Activated CD4-positive, alpha-beta T cell treated with anti-CD3 and anti-CD28 coated beads, Interleukin-2, amount 50 U/mL, for 16 hours (primary cell): ENCODE measurements at regions not wholly inside any gene's neighbourhood (a gene's known extent, or its start where the extent isn't known, plus 50 kb on each side); places are given as distances from the start of the nearest gene placed in this dataset.

Source experiments
- DNase-seq: peaks from one replicate; pipeline ENCODE4 v3.0.0-alpha.2; 2020

GRCh38 chr6:22821664-22822320 lies 252.4 kb downstream of the HDGFL1 start:
- no peak for DNase-seq

GRCh38 chr6:22825210-22825609 lies 255.8 kb downstream of the HDGFL1 start:
- DNase-seq = no peak

GRCh38 chr6:22826961-22827360 lies 257.6 kb downstream of the HDGFL1 start:
- DNase-seq = no peak

- no peak for DNase-seq
These were observed 258.4 kb downstream of the HDGFL1 start for GRCh38 chr6:22827760-22828159.

DNA sequence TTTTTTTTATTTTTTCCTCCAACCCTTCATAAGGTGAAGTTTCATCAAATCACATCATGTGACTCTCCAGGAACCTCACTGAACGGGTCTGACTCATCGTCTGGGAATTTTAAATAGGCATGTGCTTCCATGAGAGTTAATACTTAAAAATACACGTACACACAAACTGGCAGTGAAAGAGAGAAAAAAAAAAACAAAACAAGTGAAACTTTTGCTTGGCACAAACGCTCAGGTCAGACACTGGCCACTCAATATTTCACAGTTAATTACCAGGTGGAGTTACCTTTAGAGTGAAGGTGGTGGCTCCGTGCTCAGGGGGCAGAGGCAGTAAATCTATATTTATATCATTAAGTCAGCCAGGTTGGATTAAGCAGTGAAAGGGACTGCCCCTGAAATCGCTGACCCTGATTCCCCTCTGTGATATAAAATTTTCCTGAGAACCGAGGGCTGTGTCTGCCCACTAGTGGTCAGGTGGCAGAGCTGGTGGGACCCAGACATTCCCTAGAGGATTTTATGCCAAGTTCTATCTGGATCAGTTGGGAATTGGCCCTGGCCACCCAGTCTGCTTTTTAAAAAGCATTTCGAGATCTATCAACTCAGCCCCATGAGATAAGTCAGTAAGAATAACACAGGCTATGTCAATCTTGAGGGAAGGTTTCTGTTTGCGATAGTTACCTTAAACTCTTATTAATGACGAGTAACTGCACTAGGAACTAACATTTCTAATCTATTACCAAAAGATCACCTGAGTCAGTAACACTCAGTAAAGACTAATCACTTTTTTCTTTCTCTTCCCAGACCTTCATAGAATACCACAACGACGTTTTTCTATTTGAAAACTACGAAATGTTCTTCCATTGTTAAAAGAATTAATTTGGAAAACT lies 259.1 kb downstream of the HDGFL1 start:
- no peak for DNase-seq

DNA sequence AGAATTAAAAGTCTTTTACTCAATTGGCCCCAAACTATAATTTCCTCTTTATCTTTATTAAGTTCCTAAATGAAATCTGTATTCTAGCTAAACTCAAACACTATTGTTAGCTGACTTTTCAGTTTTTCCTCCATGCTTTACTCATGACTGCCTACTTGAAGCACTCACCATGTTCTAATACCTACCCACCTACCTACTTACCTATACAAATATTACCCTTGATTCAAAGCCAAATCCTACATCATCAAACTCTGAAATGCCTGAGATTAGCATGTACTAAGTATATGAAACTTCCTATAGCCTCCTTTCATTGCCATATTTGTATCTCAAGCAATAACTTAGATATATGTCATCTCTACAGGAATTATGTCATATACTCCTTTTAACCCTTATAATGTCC lies 259.7 kb downstream of the HDGFL1 start:
- DNase-seq = no peak

DNA sequence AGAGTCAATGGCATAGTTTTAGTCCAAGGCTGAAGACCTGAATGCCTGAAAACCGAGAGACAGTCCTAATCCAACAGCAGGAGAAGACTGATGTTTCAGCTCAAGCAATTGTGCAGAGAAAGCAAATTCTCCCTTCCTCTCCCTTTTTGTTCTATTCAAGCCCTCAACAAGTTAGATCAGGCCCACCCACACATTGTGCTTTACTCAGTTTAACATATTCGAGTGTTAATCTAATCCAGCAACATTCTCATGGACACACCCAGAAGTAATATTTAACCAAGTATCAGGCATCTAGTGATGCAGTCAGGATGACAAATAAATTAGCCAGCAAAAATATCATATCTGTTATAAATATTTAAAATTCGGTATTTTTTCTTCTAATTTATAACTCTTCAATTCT lies 261.1 kb downstream of the HDGFL1 start:
- DNase-seq = no peak

DNA sequence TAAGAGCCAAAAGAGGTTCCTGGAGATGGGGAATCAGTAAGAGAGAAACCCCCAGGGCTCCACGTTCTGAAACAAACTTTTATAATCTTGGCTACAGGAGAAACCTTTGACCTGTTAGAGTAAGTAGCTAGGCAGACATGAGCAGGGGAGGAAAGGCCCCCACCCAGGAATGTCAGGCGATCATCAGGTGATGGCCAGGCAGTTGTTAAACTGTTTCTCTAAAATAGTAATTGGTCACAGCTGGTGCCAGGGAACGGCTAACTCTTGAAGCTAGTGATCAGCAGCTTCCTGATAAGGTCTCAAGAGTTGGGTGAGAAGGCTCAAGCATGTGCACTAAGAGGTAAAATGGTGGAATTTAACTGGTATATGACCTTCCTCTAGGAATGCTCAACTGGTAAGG lies 263.8 kb downstream of the HDGFL1 start:
- DNase-seq = no peak

- no peak for DNase-seq
These were observed 269.0 kb downstream of the HDGFL1 start for GRCh38 chr6:22838345-22838744.

- DNase-seq = no peak
These were observed 276.1 kb downstream of the HDGFL1 start for GRCh38 chr6:22845467-22845866.

GRCh38 chr6:22848121-22848520 lies 278.8 kb downstream of the HDGFL1 start:
- no peak for DNase-seq

DNA sequence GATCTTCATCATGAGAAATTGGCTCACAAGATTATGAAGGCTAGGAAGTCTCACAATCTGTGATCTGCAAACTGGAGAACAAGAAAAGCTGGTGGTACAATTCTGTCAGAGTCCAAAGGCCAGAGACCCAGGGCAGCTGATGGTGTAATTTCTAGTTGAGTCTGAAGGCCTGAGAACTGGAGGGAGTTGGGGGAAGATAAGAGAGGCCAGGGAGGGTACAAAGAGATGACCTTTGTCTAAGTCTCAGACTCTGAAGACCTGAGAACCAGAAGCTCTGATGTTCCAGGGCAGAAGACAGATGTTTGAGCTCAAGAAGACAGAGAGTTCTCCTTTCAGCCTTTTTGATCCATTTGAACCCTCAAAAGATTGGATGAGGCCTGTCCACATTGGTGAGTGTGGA lies 280.6 kb downstream of the HDGFL1 start:
- no peak for DNase-seq

- no peak for DNase-seq
These were observed 282.7 kb downstream of the HDGFL1 start for GRCh38 chr6:22852101-22852500.

DNA sequence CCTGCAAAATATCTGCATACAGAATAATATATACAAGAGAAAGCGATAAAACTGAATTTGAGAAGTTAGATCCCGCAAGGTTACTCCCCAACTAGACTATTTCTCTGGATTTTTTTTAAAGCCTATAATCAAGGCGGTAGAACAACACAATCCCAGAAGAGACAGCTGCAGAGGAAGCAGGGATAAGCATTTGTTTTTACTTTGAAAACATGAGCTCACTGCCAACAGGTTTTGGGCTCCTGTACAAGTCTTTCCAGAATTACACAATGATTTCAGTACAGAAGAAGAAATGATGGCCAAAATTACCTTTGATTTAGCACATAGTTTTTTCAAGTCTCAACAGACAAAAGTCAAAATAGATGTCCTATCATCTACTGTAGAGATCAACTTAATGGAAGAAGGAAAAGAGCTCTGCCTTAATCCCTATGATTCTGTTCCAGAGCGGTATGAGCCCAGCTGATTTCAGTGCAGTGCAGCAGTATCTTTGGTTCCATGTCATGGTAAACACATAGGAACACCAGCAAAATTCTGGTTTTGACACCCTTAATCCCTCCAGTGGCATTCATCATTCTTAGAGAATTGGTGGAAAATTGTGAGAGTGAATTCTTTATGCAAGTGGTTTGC lies 304.3 kb downstream of the HDGFL1 start:
- DNase-seq = no peak

GRCh38 chr6:22875845-22876244 lies 306.5 kb downstream of the HDGFL1 start:
- no peak for DNase-seq

DNA sequence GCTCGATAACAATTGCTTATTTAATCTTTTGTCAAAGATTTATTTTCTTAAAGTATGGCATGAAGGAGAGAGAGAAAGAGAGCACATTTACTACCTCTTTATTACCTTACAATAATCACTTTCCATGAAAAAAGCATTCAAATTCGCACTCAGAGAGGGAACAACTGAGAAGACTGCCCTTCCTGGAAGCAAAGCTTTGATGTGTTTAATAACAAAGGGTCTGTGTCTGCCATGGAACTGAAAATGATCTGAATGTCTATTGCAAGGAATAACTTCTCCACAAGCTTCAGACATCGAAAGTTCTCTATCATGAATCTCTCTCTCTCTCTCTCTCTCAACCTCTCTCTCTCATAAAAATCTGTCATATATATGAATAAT lies 308.9 kb downstream of the HDGFL1 start:
- DNase-seq = no peak

GRCh38 chr6:22878706-22879105 lies 309.3 kb downstream of the HDGFL1 start:
- no peak for DNase-seq

- no peak for DNase-seq
These were observed 311.5 kb downstream of the HDGFL1 start for GRCh38 chr6:22880686-22881433.

GRCh38 chr6:22882581-22882980 lies 313.2 kb downstream of the HDGFL1 start:
- no peak for DNase-seq

DNA sequence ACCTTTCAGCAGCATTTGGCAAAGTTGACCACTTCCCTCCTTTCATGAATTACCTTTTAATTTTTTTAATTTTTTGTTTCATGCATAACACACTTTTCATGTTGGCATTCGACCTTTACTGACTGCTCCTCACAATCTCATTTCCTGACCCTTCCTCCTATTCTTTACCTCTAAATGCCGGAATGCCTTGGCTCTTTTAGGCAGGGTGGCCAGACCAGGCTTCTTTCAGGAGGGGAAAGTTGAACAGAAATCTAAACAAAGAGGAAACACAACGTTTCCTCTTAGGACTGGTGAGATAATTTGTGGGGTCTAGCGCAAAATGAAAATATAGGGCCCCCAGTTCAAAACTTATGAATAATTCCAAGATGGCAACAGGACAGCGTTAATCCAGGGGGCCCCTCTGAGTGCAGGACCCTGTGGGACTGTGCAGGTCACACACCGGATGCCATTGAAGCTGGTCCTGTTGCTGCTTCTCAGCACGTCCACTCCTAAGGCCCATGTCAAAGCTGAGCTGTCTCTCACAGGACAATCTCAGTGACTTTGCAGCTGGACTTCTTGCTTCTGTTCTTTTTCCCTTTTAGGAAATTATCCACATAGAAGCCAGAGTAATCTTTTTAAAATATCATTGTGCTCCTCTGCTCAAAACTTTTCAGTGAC lies 313.8 kb downstream of the HDGFL1 start:
- DNase-seq = no peak

DNA sequence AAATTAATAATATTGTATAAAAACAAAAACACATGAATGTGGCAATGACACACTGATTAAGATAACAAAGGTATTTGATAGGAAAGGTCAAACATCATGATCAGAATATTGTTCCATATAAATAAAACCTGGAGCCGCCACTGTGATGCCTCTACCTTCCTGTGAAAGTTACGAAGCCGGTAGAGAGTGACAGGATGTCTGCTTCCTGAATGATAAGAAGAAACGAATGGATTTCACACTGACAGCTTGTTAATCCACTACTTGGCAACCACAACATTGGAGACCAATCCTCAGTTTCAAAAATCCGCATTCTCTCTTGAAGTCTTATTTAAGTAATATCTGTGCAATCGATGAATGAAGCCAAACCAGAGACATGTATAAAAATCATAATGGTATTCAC lies 315.1 kb downstream of the HDGFL1 start:
- DNase-seq = no peak

- DNase-seq = no peak
These were observed 317.6 kb downstream of the HDGFL1 start for GRCh38 chr6:22886650-22887581.
